H9 (cell line): ENCODE measurements at regions not wholly inside any gene's neighbourhood (a gene's known extent, or its start where the extent isn't known, plus 50 kb on each side); places are given as distances from the start of the nearest gene placed in this dataset.

Experiments
- DNase-seq: peaks from one replicate; pipeline ENCODE4 v3.0.0-alpha.2; 2017
- H2AFZ ChIP-seq: one replicate; pipeline ENCODE4 v1.6.1; 2013; ENCODE audit warnings: mild to moderate bottlenecking, low read length, control low read depth, moderate library complexity
- H2AK5ac ChIP-seq: 2 replicates; pipeline ENCODE4 v1.6.1; 2013; ENCODE audit warnings: low read length, control low read depth, mixed read lengths; ENCODE audit not compliant: insufficient read length
- H2BK120ac ChIP-seq: one replicate; pipeline ENCODE4 v1.6.1; 2013; ENCODE audit warnings: low read depth, mild to moderate bottlenecking, low read length, control low read depth, inconsistent platforms; ENCODE audit not compliant: poor library complexity, severe bottlenecking
- H2BK12ac ChIP-seq: 2 replicates; pipeline ENCODE4 v1.6.1; 2013; ENCODE audit warnings: low read length, control low read depth, mixed read lengths, low read depth; ENCODE audit not compliant: insufficient read length
- H2BK15ac ChIP-seq: 2 replicates; pipeline ENCODE4 v1.6.1; 2013; ENCODE audit warnings: low read depth, low read length, control low read depth
- H2BK20ac ChIP-seq: one replicate; pipeline ENCODE4 v1.6.1; 2013; ENCODE audit warnings: low read depth, mild to moderate bottlenecking, low read length, control low read depth, inconsistent platforms; ENCODE audit not compliant: poor library complexity, severe bottlenecking
- H2BK5ac ChIP-seq: 2 replicates; pipeline ENCODE4 v1.6.1; 2013; ENCODE audit warnings: low read length, control low read depth, mixed read lengths; ENCODE audit not compliant: insufficient read length
- H3K14ac ChIP-seq: 2 replicates; pipeline ENCODE4 v1.6.1; 2013; ENCODE audit warnings: low read length, control low read depth; ENCODE audit not compliant: insufficient read depth
- H3K18ac ChIP-seq: 2 replicates; pipeline ENCODE4 v1.6.1; 2013; ENCODE audit warnings: low read depth, mild to moderate bottlenecking, mixed read lengths, low read length, control low read depth; ENCODE audit not compliant: insufficient read length
- H3K23ac ChIP-seq: 2 replicates; pipeline ENCODE4 v1.6.1; 2013; ENCODE audit warnings: low read length, control low read depth, mixed read lengths, low read depth; ENCODE audit not compliant: insufficient read length
- H3K23me2 ChIP-seq: 2 replicates; pipeline ENCODE4 v1.6.1; 2013; ENCODE audit warnings: low read depth, mild to moderate bottlenecking, mixed read lengths, low read length, control low read depth; ENCODE audit not compliant: insufficient read length, poor library complexity, severe bottlenecking
- H3K27ac ChIP-seq: 2 replicates; pipeline ENCODE4 v1.5.1; 2013; ENCODE audit warnings: low read length, control low read depth, mixed read lengths, low read depth; ENCODE audit not compliant: insufficient read length
- H3K27me3 ChIP-seq: 2 replicates; pipeline ENCODE4 v1.6.1; 2013; ENCODE audit warnings: low read length, control low read depth, inconsistent platforms; ENCODE audit not compliant: insufficient read depth
- H3K4ac ChIP-seq: 2 replicates; pipeline ENCODE4 v1.6.1; 2013; ENCODE audit warnings: low read depth, mild to moderate bottlenecking, control low read depth, inconsistent platforms, low read length, moderate library complexity
- H3K4me1 ChIP-seq: 2 replicates; pipeline ENCODE4 v1.6.1; 2013; ENCODE audit warnings: low read length, control low read depth, inconsistent platforms; ENCODE audit not compliant: insufficient read depth
- H3K4me2 ChIP-seq: 2 replicates; pipeline ENCODE4 v1.6.1; 2013; ENCODE audit warnings: low read length, control low read depth, mixed read lengths; ENCODE audit not compliant: insufficient read length, insufficient read depth
- H3K56ac ChIP-seq: 2 replicates; pipeline ENCODE4 v1.6.1; 2013; ENCODE audit warnings: low read depth, mild to moderate bottlenecking, mixed read lengths, low read length, control low read depth; ENCODE audit not compliant: insufficient read length
- H3K79me1 ChIP-seq: 2 replicates; pipeline ENCODE4 v1.6.1; 2013; ENCODE audit warnings: low read depth, mild to moderate bottlenecking, moderate library complexity, low read length, control low read depth, inconsistent platforms; ENCODE audit not compliant: insufficient read depth, poor library complexity, severe bottlenecking
- H3K79me2 ChIP-seq: 2 replicates; pipeline ENCODE4 v1.6.1; 2013; ENCODE audit warnings: low read length, control low read depth, inconsistent platforms; ENCODE audit not compliant: insufficient read depth
- H3K9ac ChIP-seq: 2 replicates; pipeline ENCODE4 v1.6.1; 2013; ENCODE audit warnings: low read length, control low read depth, mixed read lengths; ENCODE audit not compliant: insufficient read length; ENCODE audit errors: extremely low read depth
- H3K9me3 ChIP-seq: one replicate; pipeline ENCODE4 v1.6.1; 2013; ENCODE audit warnings: low read depth, low read length, inconsistent platforms; ENCODE audit not compliant: control insufficient read depth
- H3T11ph ChIP-seq: one replicate; pipeline ENCODE4 v1.6.1; 2013; ENCODE audit warnings: mild to moderate bottlenecking, low read length, control low read depth, inconsistent platforms
- H4K20me1 ChIP-seq: one replicate; pipeline ENCODE4 v1.6.1; 2013; ENCODE audit not compliant: control insufficient read depth, insufficient read length, insufficient read depth
- H4K5ac ChIP-seq: 2 replicates; pipeline ENCODE4 v1.6.1; 2013; ENCODE audit warnings: low read depth, mild to moderate bottlenecking, mixed read lengths, low read length, control low read depth; ENCODE audit not compliant: insufficient read length
- H4K8ac ChIP-seq: replicated peaks from 2 replicates; pipeline ENCODE4 v1.6.1; 2013; ENCODE audit warnings: low read length, control low read depth, mixed read lengths, low read depth; ENCODE audit not compliant: insufficient read length
- H4K91ac ChIP-seq: 2 replicates; pipeline ENCODE4 v1.6.1; 2013; ENCODE audit warnings: low read depth, mild to moderate bottlenecking, moderate library complexity, mixed read lengths, low read length, control low read depth; ENCODE audit not compliant: insufficient read length
- H3K27ac Mint-ChIP-seq, 3 experiments: 2 replicates in 2 of 3; 3 replicates in 1 of 3; pipeline ENCODE4 v1.8.0; 2020 to 2021; ENCODE audit warnings: mixed read lengths in 3 of 3, mild to moderate bottlenecking in 1 of 3, moderate library complexity in 1 of 3
- H3K27me3 Mint-ChIP-seq: 2 replicates; pipeline ENCODE4 v1.8.0; 2021; ENCODE audit warnings: low read depth, mild to moderate bottlenecking, moderate library complexity, mixed read lengths
- H3K36me3 Mint-ChIP-seq, 3 experiments: 2 replicates in 2 of 3; 3 replicates in 1 of 3; pipeline ENCODE4 v1.8.0; 2020 to 2021; ENCODE audit warnings: low read depth in 3 of 3, mixed read lengths in 3 of 3; ENCODE audit not compliant: insufficient read depth in 1 of 3
- H3K4me1 Mint-ChIP-seq, 2 experiments: 2 replicates each; pipeline ENCODE4 v1.8.0; 2020; ENCODE audit warnings: mixed read lengths in 2 of 2
- H3K4me3 Mint-ChIP-seq, 2 experiments: 2 replicates in 1 of 2; 3 replicates in 1 of 2; pipeline ENCODE4 v1.8.0; 2020 to 2021; ENCODE audit warnings: mild to moderate bottlenecking in 2 of 2, mixed read lengths in 2 of 2, moderate library complexity in 1 of 2
- H3K9me3 Mint-ChIP-seq, 2 experiments: 2 replicates in 1 of 2; 3 replicates in 1 of 2; pipeline ENCODE4 v1.8.0; 2020; ENCODE audit warnings: mild to moderate bottlenecking in 2 of 2, mixed read lengths in 2 of 2, moderate library complexity in 1 of 2
- WGBS: extraction: QIAGEN DNeasy Blood & Tissue Kit; methylation state at CpG from one replicate; pipeline ENCODE4 v1.1.7; 2013; ENCODE audit warnings: missing lambda C conversion rate, low lambda C conversion rate, mixed read lengths; ENCODE audit not compliant: insufficient read length; ENCODE audit errors: extremely low coverage; 5-methylcytosine and 5-hydroxymethylcytosine counted together
- TF ChIP-seq, protein P1 (sequence below): fragments of 200-600 bp; sonication (generic); conservative IDR thresholded peaks from 3 replicates; pipeline ENCODE4 v1.8.0; 2021; ENCODE audit warnings: antibody characterized with exemption, mild to moderate bottlenecking

DNA sequence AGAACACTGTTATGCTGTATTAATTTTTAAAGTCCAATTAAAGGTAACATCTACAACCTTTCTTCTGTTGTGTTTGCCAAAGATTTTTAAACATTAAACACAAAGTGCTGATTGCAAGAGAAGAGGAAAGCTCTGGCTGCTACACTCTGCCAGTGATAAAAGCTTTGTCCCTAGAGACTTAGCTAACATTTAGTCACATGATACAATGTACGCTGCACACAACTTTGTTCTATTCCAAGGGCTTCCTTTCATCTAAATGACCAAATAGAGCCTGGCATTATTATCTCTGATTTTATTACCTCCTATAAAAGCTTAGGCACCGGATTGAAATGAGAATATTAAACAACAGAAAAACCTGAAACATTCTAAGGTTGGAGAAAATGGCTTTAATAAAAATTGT, 388.7 kb upstream of the PMFBP1 start:
- Histone ChIP-seq H4K91ac (no peak overlapping the region), H3K4ac (no peak overlapping the region), H3K56ac (no peak overlapping the region), H4K8ac (no peak overlapping the region), H3K23ac (no peak overlapping the region), H3K4me2 (no peak overlapping the region), H3K4me1 (no peaks in the 10 kb centered on the region), H2BK120ac (no peak overlapping the region), H3T11ph (no peak overlapping the region), H3K27me3 (no peaks in the 10 kb centered on the region), H3K14ac (no peak overlapping the region), H4K5ac (no peak overlapping the region), H2BK20ac (no peak overlapping the region), H3K23me2 (no peaks in the 10 kb centered on the region), H3K9ac (no peak overlapping the region), H4K20me1 (no peaks in the 10 kb centered on the region), H3K9me3 (no peaks in the 10 kb centered on the region), H2AFZ (no peak overlapping the region), H3K79me2 (no peaks in the 10 kb centered on the region), H3K27ac (no peak overlapping the region), H2AK5ac (no peak overlapping the region), H2BK12ac (no peak overlapping the region), H2BK15ac (no peak overlapping the region), H3K79me1 (no peaks in the 10 kb centered on the region), H3K18ac (no peak overlapping the region), H2BK5ac (no peak overlapping the region)
- H3K4me3 Mint-ChIP-seq = no peak overlapping the region
- H3K9me3 Mint-ChIP-seq = no peaks in the 10 kb centered on the region
- no peak for DNase-seq
- no peaks in the 10 kb centered on the region for H3K27me3 Mint-ChIP-seq
- no peaks in the 10 kb centered on the region for H3K36me3 Mint-ChIP-seq
- TF ChIP-seq, protein P1, sequence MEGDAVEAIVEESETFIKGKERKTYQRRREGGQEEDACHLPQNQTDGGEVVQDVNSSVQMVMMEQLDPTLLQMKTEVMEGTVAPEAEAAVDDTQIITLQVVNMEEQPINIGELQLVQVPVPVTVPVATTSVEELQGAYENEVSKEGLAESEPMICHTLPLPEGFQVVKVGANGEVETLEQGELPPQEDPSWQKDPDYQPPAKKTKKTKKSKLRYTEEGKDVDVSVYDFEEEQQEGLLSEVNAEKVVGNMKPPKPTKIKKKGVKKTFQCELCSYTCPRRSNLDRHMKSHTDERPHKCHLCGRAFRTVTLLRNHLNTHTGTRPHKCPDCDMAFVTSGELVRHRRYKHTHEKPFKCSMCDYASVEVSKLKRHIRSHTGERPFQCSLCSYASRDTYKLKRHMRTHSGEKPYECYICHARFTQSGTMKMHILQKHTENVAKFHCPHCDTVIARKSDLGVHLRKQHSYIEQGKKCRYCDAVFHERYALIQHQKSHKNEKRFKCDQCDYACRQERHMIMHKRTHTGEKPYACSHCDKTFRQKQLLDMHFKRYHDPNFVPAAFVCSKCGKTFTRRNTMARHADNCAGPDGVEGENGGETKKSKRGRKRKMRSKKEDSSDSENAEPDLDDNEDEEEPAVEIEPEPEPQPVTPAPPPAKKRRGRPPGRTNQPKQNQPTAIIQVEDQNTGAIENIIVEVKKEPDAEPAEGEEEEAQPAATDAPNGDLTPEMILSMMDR = no peak
- H3K27ac Mint-ChIP-seq = no peak overlapping the region
- WGBS = no CpG with 5 or more reads among the region's 2 CpGs
- no peaks in the 10 kb centered on the region for H3K4me1 Mint-ChIP-seq
